ENCODE measurements at regions not wholly inside any gene's neighbourhood (a gene's known extent, or its start where the extent isn't known, plus 50 kb on each side); places are given as distances from the start of the nearest gene placed in this dataset.

GRCh38 chr3:86711634-86712033, 279.3 kb downstream of the VGLL3 start:
- no peak for DNase-seq

- DNase-seq: no peak
These were observed 282.1 kb downstream of the VGLL3 start for GRCh38 chr3:86708893-86709292.

GRCh38 chr3:86702381-86702958, 288.5 kb downstream of the VGLL3 start:
- DNase-seq: no peak

- DNase-seq: no peak
These were observed 295.2 kb downstream of the VGLL3 start for GRCh38 chr3:86695752-86696151.

DNA sequence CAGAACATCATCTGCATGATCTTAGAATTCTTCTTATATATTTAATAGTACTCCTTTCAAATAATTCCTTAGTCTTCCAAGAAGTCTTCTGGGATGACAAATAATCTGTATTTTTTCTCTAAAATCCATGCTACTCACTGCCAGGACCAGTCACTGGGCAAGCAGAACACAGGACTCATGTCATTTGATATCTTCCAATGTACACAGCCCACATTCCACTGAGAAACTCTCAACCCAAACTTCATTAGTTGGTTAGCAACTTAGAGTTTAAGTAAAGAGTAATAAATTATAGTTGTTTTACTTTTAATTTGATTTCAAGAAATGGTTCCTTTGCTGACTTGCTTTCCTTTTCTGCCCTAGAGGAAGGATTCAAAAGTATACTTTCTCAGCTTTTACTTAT, 317.0 kb downstream of the VGLL3 start:
- DNase-seq: no peak

DNA sequence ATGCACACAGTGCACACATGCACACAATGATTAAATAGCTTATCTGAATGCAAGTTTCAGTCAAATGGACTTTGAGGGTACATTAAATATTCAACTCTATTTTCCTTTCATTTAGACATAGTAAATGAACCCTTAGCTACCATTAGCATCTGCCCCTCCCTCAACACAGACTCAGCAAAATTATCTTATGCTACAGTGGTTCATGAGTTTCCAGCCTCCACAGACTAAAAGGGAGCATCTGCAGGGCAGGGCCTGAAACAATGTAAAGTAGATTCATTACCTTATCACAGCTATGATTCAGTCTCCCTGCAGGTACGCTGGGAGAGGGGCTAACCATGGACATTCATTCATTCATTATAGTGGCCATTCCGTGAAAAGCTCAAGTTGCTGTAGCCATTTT, 329.1 kb downstream of the VGLL3 start:
- DNase-seq: no peak

- peak; percentile 46 to 80 for DNase-seq
These were observed 332.1 kb downstream of the VGLL3 start for GRCh38 chr3:86658876-86659275.

DNA sequence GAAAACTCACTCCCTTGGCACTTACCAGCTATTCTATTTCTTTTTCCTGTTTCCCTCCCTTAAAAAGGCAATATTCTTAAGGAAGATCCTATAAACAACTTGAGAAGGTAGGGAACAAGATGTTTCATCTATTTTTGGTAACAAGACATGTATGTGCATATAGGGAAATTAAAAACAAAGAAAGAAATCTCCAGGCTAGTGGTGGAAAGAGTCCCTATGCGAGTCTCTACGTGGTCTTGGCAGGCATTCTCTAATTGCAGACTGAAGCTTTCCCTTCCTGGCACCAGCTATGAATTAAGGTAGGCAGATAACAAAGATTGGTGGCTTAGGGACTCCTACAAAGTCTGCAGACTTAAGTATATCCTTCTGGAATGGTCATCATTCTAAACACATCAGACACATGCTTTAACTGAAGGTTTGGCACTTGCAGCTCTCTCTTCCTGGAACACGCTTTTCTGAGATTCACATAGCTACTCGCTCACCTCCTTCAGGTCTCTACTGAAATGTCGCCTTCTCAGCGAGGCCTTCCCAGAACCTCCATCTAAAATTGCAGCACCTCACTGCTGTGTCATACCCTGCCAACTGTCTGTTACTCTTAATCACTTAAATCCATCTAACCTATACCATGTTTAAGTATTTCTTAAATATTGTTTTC, 336.0 kb downstream of the VGLL3 start:
- no peak for DNase-seq

- no peak for DNase-seq
These were observed 337.2 kb downstream of the VGLL3 start for GRCh38 chr3:86653661-86654205.

- peak; percentile 82 to 94 for DNase-seq
These were observed 342.9 kb downstream of the VGLL3 start for GRCh38 chr3:86648087-86648486.

DNA sequence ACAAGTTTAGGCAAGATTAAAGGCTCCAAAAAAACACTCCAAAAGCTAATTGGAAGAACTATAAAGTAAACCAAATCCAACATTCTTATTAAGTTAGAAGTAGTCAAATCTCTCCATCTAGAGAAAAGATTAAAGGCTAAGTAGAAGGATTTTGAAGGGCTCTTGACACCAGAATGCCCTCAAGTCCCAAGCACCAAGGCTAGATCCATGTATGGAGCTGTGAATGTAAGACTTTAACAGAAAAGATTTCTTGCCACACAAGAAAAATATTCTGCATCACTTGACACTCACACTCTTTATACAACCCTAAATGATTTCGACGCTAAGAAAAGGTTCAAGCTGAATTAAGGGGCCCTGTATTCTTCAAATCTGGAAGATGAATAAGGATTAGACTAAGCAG, 345.2 kb downstream of the VGLL3 start:
- peak; percentile 52 to 60 for DNase-seq

- peak; percentile 82 to 96 for DNase-seq
These were observed 356.6 kb downstream of the VGLL3 start for GRCh38 chr3:86634361-86634760.

DNA sequence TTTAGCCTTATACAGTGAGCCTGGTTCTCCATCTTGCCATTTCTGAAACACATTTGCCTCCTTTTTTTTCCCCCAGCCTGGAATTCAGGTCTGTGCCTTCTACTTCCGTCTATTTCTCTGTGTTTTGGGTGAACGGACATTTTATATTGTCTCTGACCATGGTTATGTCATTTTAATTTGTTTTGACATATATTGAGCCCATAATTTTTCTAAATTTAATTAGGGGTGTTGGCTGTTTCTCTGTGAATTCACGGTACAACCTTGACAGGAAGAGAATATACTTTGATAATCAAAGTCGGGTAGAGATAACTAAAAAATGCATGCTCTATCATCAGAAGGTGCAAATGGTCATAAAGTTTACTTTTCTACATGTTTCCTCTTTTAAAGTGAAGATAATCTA, 361.4 kb downstream of the VGLL3 start:
- no peak for DNase-seq

DNA sequence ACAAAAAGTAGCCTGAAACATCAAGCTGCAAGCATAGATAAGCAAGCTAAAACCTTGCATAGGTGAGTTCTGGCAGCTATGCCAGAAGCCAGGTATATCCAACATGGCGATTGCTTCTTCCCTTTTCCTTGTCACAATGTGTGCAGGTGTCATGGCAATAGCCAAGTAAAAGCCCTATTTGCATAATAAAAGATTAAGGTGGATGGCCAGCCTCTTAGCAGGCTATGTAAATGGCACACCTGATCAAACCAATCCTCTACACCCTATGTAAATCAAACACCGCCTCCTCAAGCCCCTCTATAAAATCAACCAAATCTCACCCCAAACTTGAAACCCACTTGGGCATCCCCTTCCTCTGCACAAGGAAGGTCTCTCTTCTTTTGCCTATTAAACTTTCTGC, 366.8 kb downstream of the VGLL3 start:
- no peak for DNase-seq

- DNase-seq: no peak
These were observed 372.2 kb downstream of the VGLL3 start for GRCh38 chr3:86618706-86619105.

GRCh38 chr3:86605166-86605565, 385.8 kb downstream of the VGLL3 start:
- no peak for DNase-seq

- DNase-seq: no peak
These were observed 395.3 kb downstream of the VGLL3 start for GRCh38 chr3:86595696-86596095.

GRCh38 chr3:86594838-86595237, 396.1 kb downstream of the VGLL3 start:
- DNase-seq: no peak

- no peak for DNase-seq
These were observed 412.9 kb downstream of the VGLL3 start for GRCh38 chr3:86578071-86578470.

- peak; percentile 40 to 77 for DNase-seq
These were observed 427.5 kb downstream of the VGLL3 start for GRCh38 chr3:86563400-86563970.

GRCh38 chr3:86562090-86562489, 428.9 kb downstream of the VGLL3 start:
- DNase-seq: peak in 1 of 2 experiments; percentile 21

- no peak for DNase-seq
These were observed 429.7 kb downstream of the VGLL3 start for GRCh38 chr3:86561215-86561614.

- no peak for DNase-seq
These were observed 436.6 kb downstream of the VGLL3 start for GRCh38 chr3:86554383-86554782.

DNA sequence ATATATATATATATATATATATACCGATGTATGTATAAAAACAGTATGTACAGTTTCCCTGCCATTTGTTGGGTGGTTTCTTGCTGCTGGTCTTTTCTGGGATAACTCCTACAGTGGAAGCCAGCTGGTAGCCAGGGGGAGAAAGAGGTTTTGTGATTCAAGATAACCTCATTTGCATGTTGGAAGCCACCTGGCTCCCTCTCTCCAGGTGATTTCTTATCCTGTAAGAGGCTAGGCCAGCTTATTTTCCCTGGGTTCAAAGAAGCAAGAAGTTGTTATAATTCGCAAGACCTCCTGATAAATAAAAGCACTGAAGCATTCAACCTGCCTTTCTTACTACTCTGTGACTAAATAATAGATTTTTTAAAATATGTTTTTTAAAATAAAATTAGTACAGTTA, 443.3 kb downstream of the VGLL3 start:
- DNase-seq: peak in 1 of 2 experiments; percentile 65

Data from NCI-H524 (cell line).